Lower leg skin (tissue), 4 donors: ENCODE measurements at regions not wholly inside any gene's neighbourhood (a gene's known extent, or its start where the extent isn't known, plus 50 kb on each side); places are given as distances from the start of the nearest gene placed in this dataset.

ENCODE experiments used
- DNase-seq, 2 donors: peaks; one replicate each; pipeline ENCODE4 v3.0.0-alpha.2; 2019; ENCODE audit warnings: low spot score in 2 of 2
- H3K4me3 ChIP-seq: fragments of 200-600 bp; sonication (generic); 2 replicates; pipeline ENCODE4 v1.5.1; 2017; ENCODE audit warnings: mild to moderate bottlenecking, low read depth; ENCODE audit not compliant: poor library complexity, severe bottlenecking
- CTCF ChIP-seq, 3 donors: fragments of 450-650 bp; IDR thresholded peaks; one replicate each; pipeline ENCODE4 v1.5.1; 2016; ENCODE audit warnings: antibody characterized with exemption in 3 of 3, mild to moderate bottlenecking in 3 of 3, moderate library complexity in 2 of 3
- POLR2A ChIP-seq, 2 donors: fragments of 450-650 bp; IDR thresholded peaks; one replicate each; pipeline ENCODE4 v1.6.1; 2016 to 2017; ENCODE audit warnings: antibody characterized with exemption in 2 of 2, mild to moderate bottlenecking in 1 of 2, moderate library complexity in 1 of 2
- WGBS, 2 donors: methylation state at CpG; one replicate each; pipeline ENCODE4 v1.1.5; 2018; 5-methylcytosine and 5-hydroxymethylcytosine counted together
- intact Hi-C: fragments of 100-400 bp; cut with DNase I; formaldehyde crosslinking; loops from one replicate; pipeline ENCODE4 v1.15.0; 2023; ENCODE audit warnings: low total_unique reads

- no peak for TF ChIP-seq CTCF (IDR thresholded peaks at IDR 0.05)
- no peak for TF ChIP-seq POLR2A (IDR thresholded peaks at IDR 0.05)
- no peak overlapping the region for H3K4me3 ChIP-seq
- intact Hi-C loops, result no loop called here
- DNase-seq, result no peak
- 96 to 100% methylated on average over 1 of the region's 1 CpG for WGBS, 2 donors
Observed at GRCh38 chr6:112549749-112550148, 202.6 kb downstream of the RFPL4B start.

GRCh38 chr6:112557435-112557834 is 210.3 kb downstream of the RFPL4B start:
- intact Hi-C loops, result no loop called here
- no peak for DNase-seq
- no peak for TF ChIP-seq CTCF (IDR thresholded peaks at IDR 0.05)
- TF ChIP-seq POLR2A (IDR thresholded peaks at IDR 0.05), result no peak
- no peak overlapping the region for H3K4me3 ChIP-seq

- H3K4me3 ChIP-seq, result no peak overlapping the region
- intact Hi-C loops, result no loop called here
- TF ChIP-seq CTCF (IDR thresholded peaks at IDR 0.05), result no peak
- no peak for TF ChIP-seq POLR2A (IDR thresholded peaks at IDR 0.05)
- no peak for DNase-seq
Observed at GRCh38 chr6:112557961-112558360, 210.8 kb downstream of the RFPL4B start.

GRCh38 chr6:112560651-112561050 is 213.5 kb downstream of the RFPL4B start:
- intact Hi-C loops, result no loop called here
- WGBS, 2 donors, result 75 to 79% methylated on average over 2 of the region's 2 CpGs
- no peak for DNase-seq
- TF ChIP-seq POLR2A (IDR thresholded peaks at IDR 0.05) (no peak), CTCF (IDR thresholded peaks at IDR 0.05) (no peak)
- H3K4me3 ChIP-seq, result no peak overlapping the region

- DNase-seq, result no peak
- 54 to 55% methylated on average over 7 of the region's 7 CpGs for WGBS, 2 donors
- H3K4me3 ChIP-seq, result no peak overlapping the region
- intact Hi-C loops, result no loop called here
- TF ChIP-seq CTCF (IDR thresholded peaks at IDR 0.05), result no peak
- TF ChIP-seq POLR2A (IDR thresholded peaks at IDR 0.05), result no peak
Observed at GRCh38 chr6:112562301-112563231, 215.4 kb downstream of the RFPL4B start.

- WGBS, 2 donors, result 69 to 71% methylated on average over 3 of the region's 3 CpGs
- no peak overlapping the region for H3K4me3 ChIP-seq
- DNase-seq, result no peak
- intact Hi-C loops, result no loop called here
- TF ChIP-seq CTCF (IDR thresholded peaks at IDR 0.05), result no peak
- TF ChIP-seq POLR2A (IDR thresholded peaks at IDR 0.05), result no peak
Observed at GRCh38 chr6:112563368-112563767, 216.2 kb downstream of the RFPL4B start.
